Effector memory CD8-positive, alpha-beta T cell (primary cell): ENCODE measurements at regions not wholly inside any gene's neighbourhood (a gene's known extent, or its start where the extent isn't known, plus 50 kb on each side); places are given as distances from the start of the nearest gene placed in this dataset.
"Not testable (repeated sequence)": the region's sequence is repeated elsewhere in the genome, so short reads cannot be mapped to it uniquely, and the experiment has no call there.

Source experiments
- ATAC-seq: fragments of 150-1000 bp; cut with Tn5 transposase; replicated peaks from 2 replicates; pipeline ENCODE4 v1.10.0; 2021; ENCODE audit warnings: mild to moderate bottlenecking, moderate library complexity
- DNase-seq, 3 experiments: peaks; one replicate each; pipeline ENCODE4 v3.0.0; 2021
- H3K27ac Mint-ChIP-seq, 2 donors: one replicate each; pipeline ENCODE4 v1.8.0; 2022; ENCODE audit warnings: mild to moderate bottlenecking in 2 of 2, mixed read lengths in 2 of 2, moderate library complexity in 2 of 2
- H3K27me3 Mint-ChIP-seq, 2 donors: one replicate each; pipeline ENCODE4 v1.8.0; 2022; ENCODE audit warnings: mixed read lengths in 2 of 2
- H3K36me3 Mint-ChIP-seq: one replicate; pipeline ENCODE4 v1.8.0; 2022; ENCODE audit warnings: mild to moderate bottlenecking, moderate library complexity, mixed read lengths; ENCODE audit not compliant: insufficient read depth
- H3K4me1 Mint-ChIP-seq, 2 donors: one replicate each; pipeline ENCODE4 v1.8.0; 2022; ENCODE audit warnings: low read depth in 2 of 2, mixed read lengths in 2 of 2
- H3K4me3 Mint-ChIP-seq, 2 donors: one replicate each; pipeline ENCODE4 v1.8.0; 2022; ENCODE audit warnings: mild to moderate bottlenecking in 2 of 2, mixed read lengths in 2 of 2, moderate library complexity in 2 of 2
- H3K9me3 Mint-ChIP-seq, 2 donors: one replicate each; pipeline ENCODE4 v1.8.0; 2022; ENCODE audit warnings: mixed read lengths in 2 of 2

DNA sequence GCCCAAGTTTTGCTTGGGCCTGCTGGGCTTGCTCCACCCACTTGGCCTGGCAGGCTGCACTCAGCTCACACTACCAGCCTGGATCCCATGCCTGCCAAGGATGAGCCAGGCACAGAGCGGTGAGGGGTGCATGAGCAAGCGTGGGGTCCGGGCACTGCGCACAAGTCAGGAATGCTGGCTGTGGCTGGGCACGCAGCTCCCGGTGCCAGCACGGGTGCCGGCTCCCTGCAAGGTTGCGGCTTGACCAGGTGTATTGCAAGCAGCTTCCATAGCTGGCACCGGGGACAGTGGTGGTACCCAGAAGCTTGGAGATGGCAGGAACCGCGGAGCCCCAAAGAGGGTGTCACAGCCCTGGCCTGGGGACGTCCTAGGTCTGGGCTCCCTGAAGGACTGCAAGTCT lies 224.4 kb upstream of the NRIP1 start:
- Mint-ChIP-seq H3K4me3 (no peak overlapping the region), H3K27me3 (peaks cover 0 to 22% of the 10 kb centered on the region in 2 donors)

DNA sequence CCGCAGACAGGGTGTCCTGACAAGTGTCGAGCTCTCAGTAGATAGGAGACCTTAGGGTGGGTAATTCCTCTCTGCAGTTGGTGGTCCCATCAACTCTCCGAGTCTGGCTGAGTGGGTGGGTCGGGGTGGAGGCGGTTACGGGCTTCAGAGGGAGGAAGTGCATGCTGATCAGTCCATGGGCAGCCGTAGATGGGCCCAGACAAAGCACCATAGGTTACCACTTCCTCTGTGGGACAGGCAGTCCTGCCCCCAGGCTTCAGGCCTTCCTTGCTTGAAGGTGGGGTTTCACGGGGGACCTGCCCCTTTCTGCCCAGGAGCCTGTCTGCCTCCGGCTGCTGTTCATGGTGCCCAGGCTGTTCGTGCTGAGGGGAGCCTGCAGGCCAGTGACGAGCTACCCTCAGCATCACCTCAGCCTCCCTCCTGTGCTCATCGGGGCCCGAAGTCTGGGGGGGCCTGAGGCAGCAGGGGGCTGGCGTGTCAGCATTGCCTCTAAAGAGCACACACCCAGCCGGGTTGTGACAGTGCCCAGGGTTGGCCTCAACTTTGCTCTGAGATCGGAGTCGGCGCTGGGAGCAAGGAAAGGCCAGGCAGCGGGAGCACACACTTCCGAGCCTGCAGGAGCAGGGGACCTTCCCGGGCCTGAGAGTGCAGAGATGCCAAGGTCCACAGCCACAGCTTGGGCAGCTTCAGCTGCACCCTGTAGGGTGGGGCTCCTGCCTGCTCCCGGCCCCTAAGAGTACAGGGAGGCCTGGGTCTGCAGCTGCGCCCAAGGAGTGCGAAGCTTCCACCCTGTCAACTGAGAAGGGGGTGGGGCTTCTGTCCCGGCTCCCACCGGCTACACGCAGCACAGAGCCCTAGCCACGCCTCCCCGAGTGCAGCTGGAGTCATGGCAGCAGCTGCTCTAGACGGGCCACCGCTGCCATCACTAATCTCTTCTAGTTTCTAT lies 225.4 kb upstream of the NRIP1 start:
- no peaks in the 10 kb centered on the region for H3K9me3 Mint-ChIP-seq
- no peak for ATAC-seq
- no peaks in the 10 kb centered on the region for H3K4me1 Mint-ChIP-seq
- H3K4me3 Mint-ChIP-seq, result no peak overlapping the region
- H3K36me3 Mint-ChIP-seq, result no peaks in the 10 kb centered on the region
- DNase-seq, result no peak
- H3K27me3 Mint-ChIP-seq, result peaks cover 0 to 22% of the 10 kb centered on the region in 2 donors
- H3K27ac Mint-ChIP-seq, result no peak overlapping the region

More for the DNA sequence above, 224.4 kb upstream of the NRIP1 start:
- DNase-seq (no peak), ATAC-seq (no peak)
- H3K9me3 Mint-ChIP-seq, result no peaks in the 10 kb centered on the region
- H3K36me3 Mint-ChIP-seq, result no peaks in the 10 kb centered on the region
- H3K4me1 Mint-ChIP-seq, result no peaks in the 10 kb centered on the region
- no peak overlapping the region for H3K27ac Mint-ChIP-seq

DNA sequence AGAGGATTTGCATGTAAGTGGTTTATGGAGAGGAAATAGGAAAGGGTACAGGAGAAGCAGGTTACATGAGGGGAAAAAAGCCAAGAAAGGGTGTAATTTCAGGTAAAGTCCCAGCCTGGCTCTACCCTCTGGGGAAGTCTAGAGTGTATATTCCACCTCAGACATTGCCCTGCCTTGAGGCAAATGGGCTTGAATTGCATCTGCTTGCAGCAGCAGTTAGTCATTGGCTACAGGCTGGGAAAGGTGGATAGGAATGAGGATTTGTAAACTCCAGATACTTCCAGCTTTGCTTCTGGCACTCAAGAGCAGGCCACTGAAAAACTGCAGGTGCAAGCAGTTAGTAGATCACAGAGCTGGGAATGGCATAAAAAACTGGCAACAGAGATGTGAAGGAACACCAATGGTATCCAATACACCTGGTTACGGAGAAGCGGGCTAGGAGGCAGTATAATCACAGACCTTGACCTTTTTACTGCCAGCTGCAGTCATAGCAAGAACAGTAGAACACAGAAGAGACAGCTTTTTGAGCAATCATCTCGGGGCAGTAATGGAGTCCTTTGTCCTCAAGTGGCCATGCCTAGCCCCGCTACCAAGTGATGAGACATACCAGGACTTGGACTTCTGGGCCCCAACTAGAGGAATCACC lies 226.9 kb upstream of the NRIP1 start:
- Mint-ChIP-seq H3K27ac (no peak overlapping the region), H3K4me1 (no peaks in the 10 kb centered on the region), H3K4me3 (no peak overlapping the region), H3K9me3 (no peaks in the 10 kb centered on the region), H3K36me3 (no peaks in the 10 kb centered on the region), H3K27me3 (peaks cover 0 to 22% of the 10 kb centered on the region in 2 donors)
- DNase-seq, result no peak
- no peak for ATAC-seq

DNA sequence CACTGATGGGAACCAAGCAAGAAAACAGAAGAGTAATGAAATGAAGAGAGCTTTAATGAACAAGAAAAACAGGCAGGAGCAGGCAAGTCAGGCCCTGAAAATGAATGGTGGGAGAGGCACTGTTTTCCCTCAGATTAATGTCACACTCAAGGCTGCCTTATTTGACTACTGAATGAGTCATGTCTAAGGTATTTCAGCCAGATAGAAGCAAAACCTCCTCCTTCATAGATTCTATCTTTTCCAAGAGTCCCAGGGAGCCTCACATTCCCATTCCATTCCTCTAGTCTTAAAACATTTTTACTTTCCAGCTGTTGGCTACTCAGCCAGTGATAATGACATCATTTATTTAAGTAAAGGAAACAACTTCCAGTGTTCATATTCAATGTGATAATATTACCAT lies 228.4 kb upstream of the NRIP1 start:
- Mint-ChIP-seq H3K36me3 (no peaks in the 10 kb centered on the region), H3K4me1 (peaks cover 0 to 2% of the 10 kb centered on the region in 2 donors), H3K4me3 (no peak overlapping the region), H3K27me3 (peaks cover 0 to 15% of the 10 kb centered on the region in 2 donors), H3K9me3 (no peaks in the 10 kb centered on the region), H3K27ac (no peak overlapping the region)
- DNase-seq, result no peak
- no peak for ATAC-seq

DNA sequence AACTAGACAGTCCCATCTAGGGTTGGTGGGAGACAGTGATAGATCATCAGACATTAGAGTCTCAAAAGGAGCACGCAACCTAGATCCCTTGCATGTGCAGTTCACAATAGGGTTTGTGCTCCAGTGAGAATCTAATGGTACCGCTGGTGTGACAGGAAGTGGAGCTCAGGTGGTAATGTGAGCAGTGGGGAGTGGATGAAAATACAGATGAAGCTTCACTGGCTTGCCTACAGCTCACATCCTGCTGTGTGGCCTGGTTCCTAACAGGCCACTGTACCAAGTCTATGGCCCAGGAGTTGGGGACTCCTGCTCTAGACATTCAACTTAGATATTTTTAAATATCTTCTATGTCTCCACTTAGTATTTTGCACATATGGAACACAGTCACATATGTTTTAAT lies 231.1 kb upstream of the NRIP1 start:
- no peaks in the 10 kb centered on the region for H3K36me3 Mint-ChIP-seq
- no peak overlapping the region for H3K27ac Mint-ChIP-seq
- peaks cover 0 to 3% of the 10 kb centered on the region in 2 donors for H3K9me3 Mint-ChIP-seq
- DNase-seq (no peak), ATAC-seq (no peak)
- H3K27me3 Mint-ChIP-seq, result peaks cover 0 to 4% of the 10 kb centered on the region in 2 donors
- peaks cover 0 to 2% of the 10 kb centered on the region in 2 donors for H3K4me1 Mint-ChIP-seq
- no peak overlapping the region for H3K4me3 Mint-ChIP-seq

DNA sequence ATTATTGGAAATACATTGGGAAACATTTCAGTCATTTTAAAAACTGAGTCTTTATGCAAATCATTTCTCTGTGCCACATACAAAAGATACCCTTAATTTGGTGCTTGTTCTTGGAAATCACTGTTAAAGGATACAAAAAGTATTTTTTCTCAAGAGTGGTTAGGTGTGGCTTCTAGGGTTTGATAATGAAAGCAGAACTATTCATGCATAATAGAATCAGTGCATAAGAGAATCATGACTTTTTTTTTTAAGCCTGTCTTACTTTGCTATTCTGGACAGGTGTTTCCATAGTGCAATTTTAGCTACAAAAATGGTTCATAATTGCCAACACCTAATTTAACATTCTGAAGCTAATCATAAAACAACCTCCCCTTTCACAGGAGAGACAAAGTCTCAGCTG lies 233.0 kb upstream of the NRIP1 start:
- no peak for ATAC-seq
- H3K4me3 Mint-ChIP-seq, result no peak overlapping the region
- peaks cover 0 to 5% of the 10 kb centered on the region in 2 donors for H3K9me3 Mint-ChIP-seq
- peaks cover 0 to 2% of the 10 kb centered on the region in 2 donors for H3K4me1 Mint-ChIP-seq
- peak overlapping the region in 1 of 2 donors; percentile 78 for H3K27ac Mint-ChIP-seq
- H3K36me3 Mint-ChIP-seq, result no peaks in the 10 kb centered on the region
- no peaks in the 10 kb centered on the region for H3K27me3 Mint-ChIP-seq
- DNase-seq, result no peak

DNA sequence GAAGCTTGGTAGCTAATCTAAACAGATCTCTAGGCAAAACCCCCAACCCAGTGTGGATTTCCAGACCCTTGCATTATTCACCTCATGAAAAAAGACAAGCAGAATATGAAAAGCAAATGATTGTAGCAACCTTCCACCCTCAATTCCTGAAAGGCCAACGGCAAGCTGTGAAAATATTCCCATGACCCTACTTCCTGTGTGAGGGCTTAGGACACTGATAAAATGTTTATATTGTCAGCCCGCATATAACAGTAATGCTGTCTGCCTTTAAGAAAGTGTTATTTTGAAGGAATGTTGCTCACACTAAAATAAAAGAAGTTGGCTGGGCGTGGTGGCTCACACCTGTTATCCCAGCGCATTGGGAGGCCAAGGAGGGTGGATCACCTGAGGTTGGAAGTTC lies 233.5 kb upstream of the NRIP1 start:
- Mint-ChIP-seq H3K4me3 (no peak overlapping the region), H3K4me1 (peaks cover 0 to 2% of the 10 kb centered on the region in 2 donors), H3K36me3 (no peaks in the 10 kb centered on the region), H3K27me3 (no peaks in the 10 kb centered on the region), H3K27ac (no peak overlapping the region), H3K9me3 (peaks cover 0 to 5% of the 10 kb centered on the region in 2 donors)
- DNase-seq (no peak), ATAC-seq (no peak)

DNA sequence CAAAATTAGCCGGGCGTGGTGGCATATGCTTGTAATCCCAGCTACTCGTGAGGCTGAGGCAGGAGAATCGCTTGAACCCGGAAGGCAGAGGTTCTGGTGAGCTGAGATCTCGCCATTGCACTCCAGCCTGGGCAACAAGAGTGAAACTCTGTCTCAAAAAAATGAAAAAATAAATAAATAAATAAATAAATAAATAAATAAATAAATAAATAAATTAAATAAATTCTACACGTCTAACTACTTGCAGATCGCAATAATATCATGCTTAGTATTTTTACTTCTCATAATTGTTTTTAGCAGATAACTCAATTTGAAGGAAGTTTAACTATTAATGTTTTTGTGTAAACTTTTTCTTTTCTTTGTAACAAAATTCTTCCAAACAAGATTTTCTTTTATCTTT lies 234.0 kb upstream of the NRIP1 start:
- not testable (repeated sequence) for H3K4me3 Mint-ChIP-seq, H3K4me1 Mint-ChIP-seq, H3K27me3 Mint-ChIP-seq, H3K27ac Mint-ChIP-seq, DNase-seq, ATAC-seq, H3K36me3 Mint-ChIP-seq, H3K9me3 Mint-ChIP-seq

DNA sequence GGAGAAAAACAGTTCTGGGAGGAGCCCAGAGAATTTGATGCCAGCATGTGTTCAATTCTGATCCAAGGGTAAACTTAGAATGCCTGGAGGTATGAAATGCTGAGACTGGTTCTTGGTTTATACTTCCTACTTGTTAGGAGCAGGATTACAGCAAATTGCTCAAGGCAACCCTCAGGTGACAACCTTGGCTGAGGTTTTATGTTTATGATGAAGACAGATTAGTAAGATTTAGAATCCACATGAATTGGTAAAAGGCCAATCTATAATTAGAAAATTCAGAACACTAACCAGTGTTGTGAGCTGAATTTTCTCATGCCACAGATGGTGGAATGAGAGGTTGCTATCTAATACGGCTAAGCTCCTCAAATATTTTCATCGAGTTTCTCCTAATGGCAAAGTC lies 235.3 kb upstream of the NRIP1 start:
- H3K36me3 Mint-ChIP-seq, result no peaks in the 10 kb centered on the region
- no peak overlapping the region for H3K27ac Mint-ChIP-seq
- no peak for ATAC-seq
- no peaks in the 10 kb centered on the region for H3K27me3 Mint-ChIP-seq
- DNase-seq, result no peak
- H3K9me3 Mint-ChIP-seq, result peaks cover 0 to 5% of the 10 kb centered on the region in 2 donors
- H3K4me1 Mint-ChIP-seq, result peaks cover 0 to 2% of the 10 kb centered on the region in 2 donors
- no peak overlapping the region for H3K4me3 Mint-ChIP-seq

DNA sequence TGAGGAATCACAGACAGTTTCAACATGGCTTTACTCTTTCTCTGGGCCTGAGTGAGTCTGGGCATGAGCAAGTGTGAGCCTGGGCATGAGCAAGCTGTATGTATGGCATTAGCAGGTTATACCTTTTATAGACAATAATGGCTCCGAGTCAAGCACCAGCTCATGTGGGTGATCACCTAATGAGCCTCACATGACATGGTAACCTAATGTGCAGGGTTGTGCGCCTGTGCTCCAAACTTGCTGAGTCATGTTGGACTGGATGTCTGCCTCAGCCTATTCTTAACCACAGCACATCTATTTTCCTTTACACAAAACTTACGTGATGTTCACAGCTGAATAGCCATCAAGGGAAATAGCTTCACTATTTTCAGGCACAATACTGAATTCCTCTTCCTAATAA lies 236.2 kb upstream of the NRIP1 start:
- peaks cover 0 to 5% of the 10 kb centered on the region in 2 donors for H3K9me3 Mint-ChIP-seq
- H3K36me3 Mint-ChIP-seq, result no peaks in the 10 kb centered on the region
- peaks cover 0 to 2% of the 10 kb centered on the region in 2 donors for H3K4me1 Mint-ChIP-seq
- no peak overlapping the region for H3K27ac Mint-ChIP-seq
- ATAC-seq, result no peak
- peaks cover 0 to 8% of the 10 kb centered on the region in 2 donors for H3K27me3 Mint-ChIP-seq
- DNase-seq, result no peak
- no peak overlapping the region for H3K4me3 Mint-ChIP-seq

DNA sequence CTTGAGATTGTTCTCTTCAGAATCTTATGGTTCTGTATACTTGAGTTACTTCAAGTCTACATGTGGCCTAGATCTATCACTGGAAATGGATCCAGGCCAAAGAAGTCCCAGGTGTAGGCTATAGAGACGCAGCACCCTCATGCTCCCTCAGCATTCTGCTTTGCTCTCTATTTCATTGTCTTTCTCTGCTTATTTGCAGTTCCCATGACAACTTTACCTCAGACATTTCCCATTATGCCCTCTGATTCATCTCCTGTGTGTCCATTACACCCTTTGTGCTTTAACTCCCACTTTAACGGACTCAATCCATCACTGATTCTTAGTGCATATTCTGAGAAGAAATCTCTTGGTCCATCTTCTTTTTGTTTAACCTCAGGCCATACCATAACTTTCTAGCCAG lies 236.9 kb upstream of the NRIP1 start:
- no peak overlapping the region for H3K4me3 Mint-ChIP-seq
- peaks cover 0 to 5% of the 10 kb centered on the region in 2 donors for H3K9me3 Mint-ChIP-seq
- peaks cover 0 to 9% of the 10 kb centered on the region in 2 donors for H3K27me3 Mint-ChIP-seq
- DNase-seq (no peak), ATAC-seq (no peak)
- H3K36me3 Mint-ChIP-seq, result no peaks in the 10 kb centered on the region
- H3K27ac Mint-ChIP-seq, result no peak overlapping the region
- peaks cover 0 to 2% of the 10 kb centered on the region in 2 donors for H3K4me1 Mint-ChIP-seq

DNA sequence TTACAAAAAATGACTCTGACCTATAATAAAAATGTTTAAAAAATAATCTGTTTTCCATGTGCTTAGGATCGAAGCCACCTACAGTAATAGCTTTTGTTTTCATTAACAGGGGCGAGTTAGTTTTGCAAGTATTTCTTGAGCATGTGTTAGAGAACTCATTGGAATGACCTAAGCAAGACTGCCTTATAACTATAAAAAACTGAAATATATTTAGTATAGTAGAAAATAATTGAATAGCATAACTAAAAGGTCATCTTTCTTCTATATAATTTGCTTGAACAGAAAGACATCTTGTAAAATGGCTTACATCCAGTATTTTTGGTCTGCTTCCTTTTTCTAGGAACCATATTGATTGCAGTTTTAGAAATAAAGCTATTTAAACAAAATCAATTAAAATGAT lies 241.5 kb upstream of the NRIP1 start:
- Mint-ChIP-seq H3K4me1 (no peaks in the 10 kb centered on the region), H3K4me3 (no peak overlapping the region), H3K27me3 (peaks cover 0 to 18% of the 10 kb centered on the region in 2 donors), H3K36me3 (no peaks in the 10 kb centered on the region), H3K9me3 (peaks cover 0 to 2% of the 10 kb centered on the region in 2 donors), H3K27ac (no peak overlapping the region)
- no peak for DNase-seq
- no peak for ATAC-seq

DNA sequence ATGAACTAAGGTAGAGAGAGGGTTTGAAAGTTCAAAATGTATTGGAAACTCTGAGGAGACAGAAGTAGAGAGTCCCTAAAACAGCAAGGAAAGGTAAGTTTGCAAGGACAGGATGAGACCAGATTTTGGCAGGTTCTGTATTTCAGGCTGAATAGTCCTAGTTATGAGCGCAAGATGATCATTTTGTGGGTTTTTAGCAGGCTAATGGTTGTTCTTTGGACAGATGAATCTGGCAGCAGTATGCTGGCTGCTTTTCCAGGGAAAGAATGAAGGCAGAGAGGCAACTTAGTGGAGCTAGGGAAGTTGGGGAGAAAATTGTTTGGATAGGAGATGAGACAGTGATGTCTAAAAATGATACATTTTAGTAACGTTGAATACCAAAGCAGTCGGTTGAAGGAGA lies 243.5 kb upstream of the NRIP1 start:
- H3K36me3 Mint-ChIP-seq, result no peaks in the 10 kb centered on the region
- peaks cover 0 to 18% of the 10 kb centered on the region in 2 donors for H3K27me3 Mint-ChIP-seq
- H3K9me3 Mint-ChIP-seq, result no peaks in the 10 kb centered on the region
- ATAC-seq (no peak), DNase-seq (no peak)
- H3K27ac Mint-ChIP-seq, result no peak overlapping the region
- no peak overlapping the region for H3K4me3 Mint-ChIP-seq
- no peaks in the 10 kb centered on the region for H3K4me1 Mint-ChIP-seq
